IPS-NIHi7 (cell line): ENCODE measurements at regions not wholly inside any gene's neighbourhood (a gene's known extent, or its start where the extent isn't known, plus 50 kb on each side); places are given as distances from the start of the nearest gene placed in this dataset.
A peak's percentile ranks its signal among the peaks of the same experiment; 100 is the strongest.

ENCODE experiments used
- DNase-seq: peaks from one replicate; pipeline ENCODE4 v3.0.0; 2012; ENCODE audit warnings: mixed read lengths; ENCODE audit errors: extremely low spot score

- no peak for DNase-seq
Observed at GRCh38 chr6:6781873-6782227, 193.3 kb downstream of the LY86 start.

- no peak for DNase-seq
Observed at GRCh38 chr6:6783721-6784120, 195.2 kb downstream of the LY86 start.

- DNase-seq, result no peak
Observed at GRCh38 chr6:6784514-6785162, 196.1 kb downstream of the LY86 start.

GRCh38 chr6:6785163-6785521, 196.6 kb downstream of the LY86 start:
- DNase-seq, result no peak

GRCh38 chr6:6788394-6789032, 200.0 kb downstream of the LY86 start:
- peak; percentile 74 for DNase-seq

GRCh38 chr6:6790393-6790792, 201.9 kb downstream of the LY86 start:
- DNase-seq, result no peak

GRCh38 chr6:6790891-6791290, 202.4 kb downstream of the LY86 start:
- no peak for DNase-seq

- no peak for DNase-seq
Observed at GRCh38 chr6:6793388-6794250, 205.1 kb downstream of the LY86 start.

GRCh38 chr6:6795393-6795792, 206.9 kb downstream of the LY86 start:
- no peak for DNase-seq

- no peak for DNase-seq
Observed at GRCh38 chr6:6796818-6797217, 208.3 kb downstream of the LY86 start.

GRCh38 chr6:6798448-6798860, 209.9 kb downstream of the LY86 start:
- DNase-seq, result no peak

- DNase-seq, result no peak
Observed at GRCh38 chr6:6801005-6801335, 212.4 kb downstream of the LY86 start.

GRCh38 chr6:6801635-6802218, 213.2 kb downstream of the LY86 start:
- DNase-seq, result no peak

- no peak for DNase-seq
Observed at GRCh38 chr6:6803180-6803977, 214.9 kb downstream of the LY86 start.

- DNase-seq, result no peak
Observed at GRCh38 chr6:6804843-6805615, 216.5 kb downstream of the LY86 start.

GRCh38 chr6:6806844-6807518, 218.5 kb downstream of the LY86 start:
- DNase-seq, result no peak

- no peak for DNase-seq
Observed at GRCh38 chr6:6808343-6808742, 219.8 kb downstream of the LY86 start.

- DNase-seq, result no peak
Observed at GRCh38 chr6:6808915-6809314, 220.4 kb downstream of the LY86 start.

- DNase-seq, result no peak
Observed at GRCh38 chr6:6810727-6811126, 222.2 kb downstream of the LY86 start.
